ENCODE measurements at regions not wholly inside any gene's neighbourhood (a gene's known extent, or its start where the extent isn't known, plus 50 kb on each side); places are given as distances from the start of the nearest gene placed in this dataset.

- Histone ChIP-seq H4K20me1 (ENCODE audit: control insufficient read depth, extremely low read depth, insufficient read depth, low read length) (no peaks in the 10 kb centered on the region), H3K9ac (ENCODE audit: control insufficient read depth, extremely low read depth, insufficient read depth, low read length) (no peak overlapping the region), H3K79me2 (ENCODE audit: control insufficient read depth, insufficient read depth, low read length) (no peaks in the 10 kb centered on the region), H2AFZ (ENCODE audit: control insufficient read depth, low read length) (no peak overlapping the region), H3K4me1 (ENCODE audit: control insufficient read depth, extremely low read depth, insufficient read depth, low read length) (peaks cover 3% of the 10 kb centered on the region), H3K27ac (ENCODE audit: control insufficient read depth, insufficient read depth, low read length) (no peak overlapping the region), H3K27me3 (ENCODE audit: control insufficient read depth, extremely low read depth, insufficient read depth, low read length) (no peaks in the 10 kb centered on the region), H3K9me3 (ENCODE audit: control insufficient read depth, low read depth, low read length) (peaks cover 1% of the 10 kb centered on the region), H3K4me2 (ENCODE audit: control insufficient read depth, extremely low read depth, insufficient read depth, low read depth, low read length) (no peak overlapping the region), H3K4me3 (ENCODE audit: control insufficient read depth in 2 of 3, extremely low read depth in 1 of 3, insufficient read depth in 2 of 3, low read depth in 1 of 3, low read length in 3 of 3) (no peak overlapping the region), H3K36me3 (ENCODE audit: control insufficient read depth in 2 of 2, extremely low read depth in 1 of 2, insufficient read depth in 2 of 2, low read length in 2 of 2) (no peaks in the 10 kb centered on the region), H3K9me1 (ENCODE audit: control insufficient read depth, extremely low read depth, insufficient read depth, low read length) (no peaks in the 10 kb centered on the region)
- TF ChIP-seq, protein P1, sequence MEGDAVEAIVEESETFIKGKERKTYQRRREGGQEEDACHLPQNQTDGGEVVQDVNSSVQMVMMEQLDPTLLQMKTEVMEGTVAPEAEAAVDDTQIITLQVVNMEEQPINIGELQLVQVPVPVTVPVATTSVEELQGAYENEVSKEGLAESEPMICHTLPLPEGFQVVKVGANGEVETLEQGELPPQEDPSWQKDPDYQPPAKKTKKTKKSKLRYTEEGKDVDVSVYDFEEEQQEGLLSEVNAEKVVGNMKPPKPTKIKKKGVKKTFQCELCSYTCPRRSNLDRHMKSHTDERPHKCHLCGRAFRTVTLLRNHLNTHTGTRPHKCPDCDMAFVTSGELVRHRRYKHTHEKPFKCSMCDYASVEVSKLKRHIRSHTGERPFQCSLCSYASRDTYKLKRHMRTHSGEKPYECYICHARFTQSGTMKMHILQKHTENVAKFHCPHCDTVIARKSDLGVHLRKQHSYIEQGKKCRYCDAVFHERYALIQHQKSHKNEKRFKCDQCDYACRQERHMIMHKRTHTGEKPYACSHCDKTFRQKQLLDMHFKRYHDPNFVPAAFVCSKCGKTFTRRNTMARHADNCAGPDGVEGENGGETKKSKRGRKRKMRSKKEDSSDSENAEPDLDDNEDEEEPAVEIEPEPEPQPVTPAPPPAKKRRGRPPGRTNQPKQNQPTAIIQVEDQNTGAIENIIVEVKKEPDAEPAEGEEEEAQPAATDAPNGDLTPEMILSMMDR (optimal IDR thresholded peaks at IDR 0.05 in 1 of 3, IDR thresholded peaks at IDR 0.05 in 1 of 3, conservative IDR thresholded peaks at IDR 0.05 in 1 of 3; ENCODE audit: extremely low read depth in 1 of 3, insufficient read depth in 2 of 3, low read length in 3 of 3), result no peak
- no peak for TF ChIP-seq EZH2 (IDR thresholded peaks at IDR 0.05; ENCODE audit: low read length)
- FAIRE-seq (no peak), DNase-seq (ENCODE audit: low read depth, low spot score) (no peak)
- dilution Hi-C loops (cut with MboI; ENCODE audit: extremely low pct_ligation_motif_present, low sequenced_read_pairs), result no loop called here
Measured at GRCh38 chr4:123046096-123046495, 123.7 kb upstream of the NUDT6 start.

GRCh38 chr4:123050018-123050417 is 127.6 kb upstream of the NUDT6 start:
- Histone ChIP-seq H3K4me1 (ENCODE audit: control insufficient read depth, extremely low read depth, insufficient read depth, low read length) (no peaks in the 10 kb centered on the region), H3K27me3 (ENCODE audit: control insufficient read depth, extremely low read depth, insufficient read depth, low read length) (no peaks in the 10 kb centered on the region), H3K9me3 (ENCODE audit: control insufficient read depth, low read depth, low read length) (no peaks in the 10 kb centered on the region), H3K4me2 (ENCODE audit: control insufficient read depth, extremely low read depth, insufficient read depth, low read depth, low read length) (no peak overlapping the region), H4K20me1 (ENCODE audit: control insufficient read depth, extremely low read depth, insufficient read depth, low read length) (no peaks in the 10 kb centered on the region), H2AFZ (ENCODE audit: control insufficient read depth, low read length) (no peak overlapping the region), H3K27ac (ENCODE audit: control insufficient read depth, insufficient read depth, low read length) (no peak overlapping the region), H3K9ac (ENCODE audit: control insufficient read depth, extremely low read depth, insufficient read depth, low read length) (no peak overlapping the region), H3K9me1 (ENCODE audit: control insufficient read depth, extremely low read depth, insufficient read depth, low read length) (no peaks in the 10 kb centered on the region), H3K79me2 (ENCODE audit: control insufficient read depth, insufficient read depth, low read length) (no peaks in the 10 kb centered on the region), H3K36me3 (ENCODE audit: control insufficient read depth in 2 of 2, extremely low read depth in 1 of 2, insufficient read depth in 2 of 2, low read length in 2 of 2) (no peaks in the 10 kb centered on the region), H3K4me3 (ENCODE audit: control insufficient read depth in 2 of 3, extremely low read depth in 1 of 3, insufficient read depth in 2 of 3, low read depth in 1 of 3, low read length in 3 of 3) (no peak overlapping the region)
- dilution Hi-C loops (cut with MboI; ENCODE audit: extremely low pct_ligation_motif_present, low sequenced_read_pairs), result no loop called here
- no peak for TF ChIP-seq EZH2 (IDR thresholded peaks at IDR 0.05; ENCODE audit: low read length)
- TF ChIP-seq, protein P1 (optimal IDR thresholded peaks at IDR 0.05 in 1 of 3, IDR thresholded peaks at IDR 0.05 in 1 of 3, conservative IDR thresholded peaks at IDR 0.05 in 1 of 3; ENCODE audit: extremely low read depth in 1 of 3, insufficient read depth in 2 of 3, low read length in 3 of 3), result no peak
- DNase-seq (ENCODE audit: low read depth, low spot score), result no peak
- FAIRE-seq, result no peak

Measured in keratinocyte (primary cell).